Epithelial cell of esophagus (primary cell): ENCODE measurements at regions not wholly inside any gene's neighbourhood (a gene's known extent, or its start where the extent isn't known, plus 50 kb on each side); places are given as distances from the start of the nearest gene placed in this dataset.
"Not testable (repeated sequence)": the region's sequence is repeated elsewhere in the genome, so short reads cannot be mapped to it uniquely, and the experiment has no call there.

Source experiments
- DNase-seq: peaks from one replicate; pipeline ENCODE4 v3.0.0; 2010; ENCODE audit warnings: low read depth
- H3K4me3 ChIP-seq: 2 replicates; pipeline ENCODE4 v1.5.1; 2011; ENCODE audit warnings: mild to moderate bottlenecking, low read length, control low read depth
- TF ChIP-seq, protein P1 (sequence below): IDR thresholded peaks from 2 replicates; pipeline ENCODE4 v1.5.1; 2011; ENCODE audit warnings: low read depth, mild to moderate bottlenecking, low read length, control low read depth, inconsistent platforms; ENCODE audit not compliant: insufficient read depth; ENCODE audit errors: missing control alignments

DNA sequence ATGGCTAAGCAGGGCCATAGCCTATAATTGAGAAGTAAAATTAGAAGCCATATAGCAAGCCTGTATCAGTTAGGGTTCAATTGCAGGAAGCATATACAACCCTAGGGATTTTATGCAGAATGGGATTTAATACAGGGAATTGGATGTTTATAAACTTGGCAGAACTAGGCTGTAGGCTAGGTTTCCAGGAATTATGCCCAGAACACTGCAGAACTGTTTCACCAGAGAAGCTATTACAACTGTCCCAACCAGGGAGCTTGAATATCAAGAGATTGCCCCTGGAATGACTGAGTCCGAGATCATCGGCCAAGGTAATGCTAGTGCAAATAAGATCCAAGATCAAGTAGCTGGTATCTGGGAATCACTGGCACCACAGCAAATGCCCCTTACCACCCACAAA is 64.0 kb downstream of the PRR15 start:
- H3K4me3 ChIP-seq = no peak overlapping the region
- TF ChIP-seq, protein P1, sequence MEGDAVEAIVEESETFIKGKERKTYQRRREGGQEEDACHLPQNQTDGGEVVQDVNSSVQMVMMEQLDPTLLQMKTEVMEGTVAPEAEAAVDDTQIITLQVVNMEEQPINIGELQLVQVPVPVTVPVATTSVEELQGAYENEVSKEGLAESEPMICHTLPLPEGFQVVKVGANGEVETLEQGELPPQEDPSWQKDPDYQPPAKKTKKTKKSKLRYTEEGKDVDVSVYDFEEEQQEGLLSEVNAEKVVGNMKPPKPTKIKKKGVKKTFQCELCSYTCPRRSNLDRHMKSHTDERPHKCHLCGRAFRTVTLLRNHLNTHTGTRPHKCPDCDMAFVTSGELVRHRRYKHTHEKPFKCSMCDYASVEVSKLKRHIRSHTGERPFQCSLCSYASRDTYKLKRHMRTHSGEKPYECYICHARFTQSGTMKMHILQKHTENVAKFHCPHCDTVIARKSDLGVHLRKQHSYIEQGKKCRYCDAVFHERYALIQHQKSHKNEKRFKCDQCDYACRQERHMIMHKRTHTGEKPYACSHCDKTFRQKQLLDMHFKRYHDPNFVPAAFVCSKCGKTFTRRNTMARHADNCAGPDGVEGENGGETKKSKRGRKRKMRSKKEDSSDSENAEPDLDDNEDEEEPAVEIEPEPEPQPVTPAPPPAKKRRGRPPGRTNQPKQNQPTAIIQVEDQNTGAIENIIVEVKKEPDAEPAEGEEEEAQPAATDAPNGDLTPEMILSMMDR = no peak
- no peak for DNase-seq

DNA sequence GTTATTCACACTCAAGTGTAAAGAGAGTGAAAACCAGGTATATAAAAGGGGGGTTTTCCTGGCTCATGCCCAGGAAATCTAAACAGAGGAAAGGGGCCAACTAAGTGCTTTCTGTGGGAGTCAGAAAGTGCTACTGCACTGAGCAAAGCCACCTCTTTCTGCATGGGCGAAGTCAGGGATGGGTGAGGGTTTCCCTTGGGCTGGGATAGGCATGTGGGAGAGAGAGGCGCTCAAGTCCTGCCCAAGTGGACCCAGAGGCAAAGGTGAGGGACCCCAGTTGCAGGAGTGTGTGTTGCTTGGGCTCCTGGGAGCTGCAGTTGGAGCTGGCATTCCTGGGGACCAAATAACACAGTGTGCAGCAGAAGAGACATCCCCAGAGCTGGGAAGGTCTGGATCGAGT is 65.9 kb downstream of the PRR15 start:
- no peak overlapping the region for H3K4me3 ChIP-seq
- TF ChIP-seq, protein P1 = no peak
- no peak for DNase-seq

DNA sequence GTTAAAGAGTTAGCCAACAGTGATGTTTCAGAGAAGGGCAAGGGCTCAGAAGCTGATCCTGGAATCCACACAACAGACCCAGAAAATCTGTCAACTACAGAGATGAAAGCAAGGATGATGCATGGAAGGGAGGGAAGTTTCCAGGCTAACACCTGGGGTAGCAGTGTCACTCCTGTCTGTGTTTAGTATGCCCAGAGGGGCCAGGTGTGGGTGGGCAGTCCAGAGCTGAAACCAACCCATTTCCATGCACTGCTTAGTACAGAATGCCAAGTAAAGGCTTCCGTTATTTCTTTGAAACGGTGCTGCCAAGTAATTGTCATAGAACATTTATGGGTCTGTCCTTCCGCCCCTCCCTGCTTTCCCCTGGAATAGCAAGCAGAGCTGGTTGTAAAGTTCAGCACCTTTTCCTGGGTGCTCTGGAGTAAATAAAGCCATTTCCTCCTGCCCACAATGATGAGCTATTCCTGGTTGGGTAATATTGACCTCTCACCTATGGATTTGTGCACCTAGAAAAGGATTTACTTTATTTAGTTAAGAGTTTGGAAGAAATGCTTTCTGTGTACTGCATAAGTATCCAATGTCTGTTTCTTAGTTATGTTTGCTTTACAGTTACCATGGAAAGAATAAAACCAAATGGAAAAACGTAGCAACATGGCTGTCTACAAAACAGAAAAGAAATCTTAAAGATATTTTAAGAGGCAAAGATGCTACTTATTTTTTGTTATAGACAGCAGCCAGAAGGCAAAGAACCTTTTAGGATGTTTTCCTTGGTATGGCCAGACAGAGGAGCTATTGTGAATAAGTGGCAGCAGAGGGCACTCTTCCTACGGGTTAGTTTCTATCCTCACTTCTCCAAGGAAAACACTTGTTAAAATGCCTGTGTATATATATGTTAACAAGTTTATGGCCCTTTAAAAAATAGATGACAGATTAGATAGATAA is 71.7 kb downstream of the PRR15 start:
- TF ChIP-seq, protein P1 = peak; percentile 64
- not testable (repeated sequence) for H3K4me3 ChIP-seq
- peak; percentile 50 for DNase-seq

DNA sequence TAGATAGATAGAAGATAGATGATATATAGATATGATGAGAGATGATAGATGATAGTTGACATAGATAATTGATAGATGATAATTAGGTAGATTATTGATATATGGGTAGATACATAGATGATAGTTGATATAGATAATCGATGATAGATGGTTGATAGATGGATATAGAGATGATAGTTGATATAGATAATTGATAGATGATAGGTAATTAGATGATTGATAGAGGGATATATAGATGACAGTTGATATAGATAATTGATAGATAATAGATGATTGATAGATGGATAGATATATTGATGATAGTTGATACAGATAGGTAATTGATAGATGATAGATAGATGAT is 72.3 kb downstream of the PRR15 start:
- H3K4me3 ChIP-seq = no peak overlapping the region
- DNase-seq = no peak
- TF ChIP-seq, protein P1 = no peak

DNA sequence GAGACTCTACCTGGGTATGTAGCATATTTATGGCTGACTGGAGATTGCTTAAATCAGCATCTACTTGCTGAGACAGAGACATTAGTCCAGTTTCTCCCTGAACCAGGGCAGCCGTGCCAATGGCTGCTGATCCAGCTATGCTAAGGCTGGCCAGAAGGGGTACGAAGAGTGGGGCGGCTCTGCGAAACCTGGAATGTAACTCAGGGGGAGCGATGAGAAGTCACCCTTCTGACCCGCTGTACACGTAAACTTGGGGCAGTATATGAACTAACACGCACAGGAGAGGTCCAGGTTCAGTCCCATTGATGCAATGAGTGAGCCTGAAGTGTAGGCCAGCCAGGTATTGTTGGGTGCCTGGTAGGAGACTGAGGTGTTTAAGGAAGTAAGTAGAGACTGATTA is 73.7 kb downstream of the PRR15 start:
- TF ChIP-seq, protein P1 = no peak
- DNase-seq = no peak
- no peak overlapping the region for H3K4me3 ChIP-seq

DNA sequence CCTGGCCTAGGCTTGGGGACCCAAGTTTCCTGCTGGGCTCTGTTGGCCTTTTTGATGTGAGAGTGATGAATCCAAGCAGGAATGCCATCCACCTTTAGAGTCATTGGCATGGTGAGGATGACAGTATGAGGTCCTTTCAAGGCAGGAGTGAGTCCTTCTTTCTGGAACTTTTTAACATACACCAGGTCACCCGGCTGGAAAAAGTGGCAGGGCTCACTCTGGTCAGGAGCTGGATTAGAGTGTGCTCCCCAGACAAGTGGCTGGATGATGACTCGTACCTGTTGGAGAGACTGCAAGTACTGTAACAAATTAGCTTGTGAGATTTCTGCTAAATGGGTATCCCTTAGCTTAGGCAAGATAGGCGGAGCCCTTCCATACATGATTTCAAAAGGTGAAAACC is 75.2 kb downstream of the PRR15 start:
- peak; percentile 27 for DNase-seq
- not testable (repeated sequence) for H3K4me3 ChIP-seq

DNA sequence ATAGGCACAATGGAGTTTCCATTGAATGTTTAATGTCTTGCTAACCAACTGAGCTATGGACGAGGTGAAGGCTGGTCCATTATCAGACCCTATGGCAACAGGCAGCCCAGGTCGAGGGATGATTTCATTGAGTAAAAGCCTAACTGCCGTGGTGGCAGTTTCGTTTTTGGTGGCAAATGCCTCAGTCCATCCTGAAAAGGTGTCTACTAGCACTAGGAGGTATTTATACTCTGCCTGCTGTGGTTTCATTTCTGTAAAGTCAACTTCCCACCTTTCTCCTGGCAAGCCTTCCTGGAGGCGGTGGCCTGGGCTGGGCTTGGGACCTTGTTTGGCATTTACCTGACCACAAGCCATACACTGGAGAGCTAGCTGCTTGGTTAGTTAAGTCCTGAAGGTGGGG is 75.8 kb downstream of the PRR15 start:
- H3K4me3 ChIP-seq = no peak overlapping the region
- no peak for DNase-seq
- TF ChIP-seq, protein P1 = no peak
